B cell (primary cell): ENCODE measurements at regions not wholly inside any gene's neighbourhood (a gene's known extent, or its start where the extent isn't known, plus 50 kb on each side); places are given as distances from the start of the nearest gene placed in this dataset.

Experiments used
- ATAC-seq: fragments of 200-7000 bp; cut with Tn5 transposase; one replicate; pipeline ENCODE4 v1.10.0; 2021; ENCODE audit warnings: low read depth, mild to moderate bottlenecking, moderate number of reproducible peaks, moderate library complexity
- CTCF ChIA-PET: fragments of 350-600 bp; sonication (Branson Sonifier 250); formaldehyde crosslinking; loops from one replicate; lab custom pipeline; 2021; ENCODE audit warnings: antibody characterized with exemption, inconsistent platforms; lab: Charles Lee
- POLR2A ChIA-PET: fragments of 350-600 bp; sonication (Branson Sonifier 250); formaldehyde crosslinking; loops from one replicate; lab custom pipeline; 2021; ENCODE audit warnings: antibody characterized with exemption; lab: Charles Lee
- DNase-seq: peaks from one replicate; pipeline ENCODE4 v3.0.0; 2013
- H2AFZ ChIP-seq: 2 replicates; pipeline ENCODE4 v1.6.1; 2012; ENCODE audit warnings: mild to moderate bottlenecking, low read depth, low read length; ENCODE audit not compliant: insufficient read depth, poor library complexity, severe bottlenecking
- H3K27ac ChIP-seq, 2 donors: 1 replicate in 1 of 2; 2 replicates in 1 of 2; pipeline ENCODE4 v1.5.1; 2012 to 2013; ENCODE audit warnings: low read length in 2 of 2, mild to moderate bottlenecking in 2 of 2, moderate library complexity in 1 of 2
- H3K27me3 ChIP-seq, 4 experiments: fragments of 200-600 bp in 1 of 4; sonication (generic) in 1 of 4; replicated peaks in 1 of 4; 1 replicate in 2 of 4; 2 replicates in 2 of 4; pipeline versions ENCODE4 v1.6.1 to v1.7.0; 2013 to 2016; ENCODE audit warnings: low read length in 3 of 4, mild to moderate bottlenecking in 2 of 4, mixed read lengths in 1 of 4, moderate library complexity in 1 of 4; ENCODE audit not compliant: insufficient read depth in 4 of 4, control insufficient read depth in 3 of 4; ENCODE audit errors: control extremely low read depth in 1 of 4
- H3K36me3 ChIP-seq, 2 experiments: replicated peaks in 1 of 2; 1 replicate in 1 of 2; 2 replicates in 1 of 2; pipeline versions ENCODE4 v1.6.1 to v1.7.1; 2013; ENCODE audit warnings: low read length in 1 of 2; ENCODE audit not compliant: insufficient read depth in 2 of 2, control insufficient read depth in 1 of 2; ENCODE audit errors: control extremely low read depth in 1 of 2, extremely low read depth in 1 of 2
- H3K4me1 ChIP-seq, 2 donors: fragments of 200-600 bp in 1 of 2; sonication (generic) in 1 of 2; 1 replicate in 1 of 2; 2 replicates in 1 of 2; pipeline versions ENCODE4 v1.5.1 to v1.6.1; 2013 to 2017; ENCODE audit warnings: low read length in 2 of 2; ENCODE audit not compliant: control insufficient read depth in 2 of 2, insufficient read depth in 2 of 2
- H3K4me2 ChIP-seq: replicated peaks from 2 replicates; pipeline ENCODE3; 2012; ENCODE audit warnings: mild to moderate bottlenecking, low read depth, low read length; ENCODE audit not compliant: poor library complexity, severe bottlenecking
- H3K4me3 ChIP-seq, 5 experiments: fragments of 200-600 bp in 1 of 5; sonication (generic) in 1 of 5; 1 replicate in 3 of 5; 2 replicates in 2 of 5; pipeline versions ENCODE4 v1.5.1 to v1.7.0; 2011 to 2016; ENCODE audit warnings: low read length in 4 of 5, mild to moderate bottlenecking in 4 of 5, low read depth in 2 of 5, control low read depth in 1 of 5, moderate library complexity in 1 of 5; ENCODE audit not compliant: insufficient read depth in 1 of 5; ENCODE audit errors: control extremely low read depth in 1 of 5, extremely low read depth in 1 of 5
- H3K79me2 ChIP-seq: fragments of 200-600 bp; sonication (generic); one replicate; pipeline ENCODE4 v1.6.0; 2016; ENCODE audit warnings: low read length; ENCODE audit not compliant: control insufficient read depth, insufficient read depth
- H3K9ac ChIP-seq: fragments of 200-600 bp; sonication (generic); 2 replicates; pipeline ENCODE4 v1.6.1; 2017; ENCODE audit warnings: mild to moderate bottlenecking, low read length, moderate library complexity
- H3K9me3 ChIP-seq, 3 donors: one replicate each; pipeline versions ENCODE4 v1.6.1 to v1.7.1; 2013; ENCODE audit warnings: low read length in 2 of 3; ENCODE audit not compliant: control insufficient read depth in 2 of 3, insufficient read depth in 1 of 3; ENCODE audit errors: control extremely low read depth in 1 of 3
- H4K20me1 ChIP-seq: 2 replicates; pipeline ENCODE4 v1.6.0; 2012; ENCODE audit warnings: mild to moderate bottlenecking, low read length; ENCODE audit not compliant: insufficient read depth, control insufficient read depth, poor library complexity, severe bottlenecking
- H3K27ac Mint-ChIP-seq: one replicate; pipeline ENCODE4 v1.8.0; 2021; ENCODE audit warnings: mixed read lengths
- H3K27me3 Mint-ChIP-seq: one replicate; pipeline ENCODE4 v1.8.0; 2021; ENCODE audit warnings: mixed read lengths
- H3K4me1 Mint-ChIP-seq: one replicate; pipeline ENCODE4 v1.8.0; 2021; ENCODE audit warnings: mixed read lengths
- H3K4me3 Mint-ChIP-seq: one replicate; pipeline ENCODE4 v1.8.0; 2021; ENCODE audit warnings: mixed read lengths
- H3K9me3 Mint-ChIP-seq: one replicate; pipeline ENCODE4 v1.8.0; 2022; ENCODE audit warnings: mixed read lengths; ENCODE audit not compliant: insufficient read depth
- CTCF ChIP-seq: fragments of 200-600 bp; IDR thresholded peaks from one replicate; pipeline ENCODE4 v1.8.0; 2022; ENCODE audit warnings: antibody characterized with exemption, mild to moderate bottlenecking
- EZH2 ChIP-seq: IDR thresholded peaks from 2 replicates; pipeline ENCODE4 v1.6.1; 2012; ENCODE audit warnings: borderline replicate concordance, low read depth, mild to moderate bottlenecking, moderate library complexity, low read length; ENCODE audit not compliant: insufficient read depth, poor library complexity, severe bottlenecking
- WGBS: methylation state at CpG from one replicate; pipeline ENCODE4 v1.1.5; 2013; ENCODE audit warnings: missing lambda C conversion rate; ENCODE audit not compliant: insufficient coverage; 5-methylcytosine and 5-hydroxymethylcytosine counted together
- intact Hi-C: fragments of 100-400 bp; cut with micrococcal nuclease; formaldehyde crosslinking; loops from one replicate; pipeline ENCODE4 v1.10.0; 2022

DNA sequence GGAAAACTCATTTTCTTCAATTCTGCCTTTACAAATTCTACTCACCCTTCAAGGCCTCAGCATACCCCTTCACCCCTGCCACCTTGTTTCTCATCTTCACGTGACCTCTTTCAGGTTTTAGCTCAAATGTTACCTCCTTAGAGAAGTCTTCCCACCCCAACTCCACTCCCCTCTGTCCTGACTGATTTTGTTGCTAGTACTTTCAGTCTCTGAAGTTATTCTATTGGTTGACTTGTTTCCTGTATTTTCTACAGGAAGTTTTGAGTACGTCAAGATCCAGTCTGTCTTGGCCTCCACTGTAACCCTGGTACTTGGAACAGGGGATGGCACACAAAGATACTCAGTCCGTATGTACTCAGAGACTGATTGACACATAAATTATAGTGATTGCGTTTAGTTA lies 296.1 kb downstream of the DHX35 start:
- no peak for ATAC-seq
- H3K27ac ChIP-seq = no peak overlapping the region
- H3K36me3 ChIP-seq = no peaks in the 10 kb centered on the region
- intact Hi-C loops = no loop called here
- H3K9ac ChIP-seq = no peak overlapping the region
- H3K4me1 Mint-ChIP-seq = no peaks in the 10 kb centered on the region
- no peak for DNase-seq
- H3K9me3 Mint-ChIP-seq = no peaks in the 10 kb centered on the region
- H3K27ac Mint-ChIP-seq = no peak overlapping the region
- ChIA-PET CTCF (interaction anchor here (1.0 kb wide), 1 partner anchor 9 kb away, joined by 3 read pairs; no protein-coding TSS in a partner anchor), POLR2A (no interaction called here)
- peaks cover 11% of the 10 kb centered on the region for H3K27me3 Mint-ChIP-seq
- H3K9me3 ChIP-seq = no peaks in the 10 kb centered on the region
- H4K20me1 ChIP-seq = no peaks in the 10 kb centered on the region
- WGBS = 80% methylated on average over 1 of the region's 4 CpGs
- no peaks in the 10 kb centered on the region for H3K4me1 ChIP-seq
- TF ChIP-seq CTCF = no peak
- TF ChIP-seq EZH2 = no peak
- no peaks in the 10 kb centered on the region for H3K27me3 ChIP-seq
- H3K79me2 ChIP-seq = no peaks in the 10 kb centered on the region
- H2AFZ ChIP-seq = no peak overlapping the region
- H3K4me2 ChIP-seq = no peak overlapping the region
- no peak overlapping the region for H3K4me3 ChIP-seq
- H3K4me3 Mint-ChIP-seq = no peak overlapping the region

GRCh38 chr20:39253051-39253755 lies 291.1 kb downstream of the DHX35 start:
- ChIA-PET POLR2A (no interaction called here), CTCF (interaction anchor here (1.0 kb wide), 1 partner anchor 14 kb away, joined by 3 read pairs; no protein-coding TSS in a partner anchor)
- no peak for DNase-seq
- Mint-ChIP-seq H3K27me3 (peaks cover 4% of the 10 kb centered on the region), H3K27ac (no peak overlapping the region), H3K4me1 (no peaks in the 10 kb centered on the region), H3K4me3 (no peak overlapping the region), H3K9me3 (no peaks in the 10 kb centered on the region)
- H2AFZ ChIP-seq = no peak overlapping the region
- H4K20me1 ChIP-seq = no peaks in the 10 kb centered on the region
- H3K27me3 ChIP-seq = no peaks in the 10 kb centered on the region
- H3K4me1 ChIP-seq = no peaks in the 10 kb centered on the region
- no peaks in the 10 kb centered on the region for H3K79me2 ChIP-seq
- no peak overlapping the region for H3K4me3 ChIP-seq
- no peaks in the 10 kb centered on the region for H3K9me3 ChIP-seq
- intact Hi-C loops = no loop called here
- H3K27ac ChIP-seq = no peak overlapping the region
- ATAC-seq = no peak
- no peak overlapping the region for H3K4me2 ChIP-seq
- H3K9ac ChIP-seq = no peak overlapping the region
- WGBS = 80% methylated on average over 2 of the region's 9 CpGs
- TF ChIP-seq EZH2 = no peak
- TF ChIP-seq CTCF = no peak
- no peaks in the 10 kb centered on the region for H3K36me3 ChIP-seq
